ENCODE measurements at regions not wholly inside any gene's neighbourhood (a gene's known extent, or its start where the extent isn't known, plus 50 kb on each side); places are given as distances from the start of the nearest gene placed in this dataset.

DNA sequence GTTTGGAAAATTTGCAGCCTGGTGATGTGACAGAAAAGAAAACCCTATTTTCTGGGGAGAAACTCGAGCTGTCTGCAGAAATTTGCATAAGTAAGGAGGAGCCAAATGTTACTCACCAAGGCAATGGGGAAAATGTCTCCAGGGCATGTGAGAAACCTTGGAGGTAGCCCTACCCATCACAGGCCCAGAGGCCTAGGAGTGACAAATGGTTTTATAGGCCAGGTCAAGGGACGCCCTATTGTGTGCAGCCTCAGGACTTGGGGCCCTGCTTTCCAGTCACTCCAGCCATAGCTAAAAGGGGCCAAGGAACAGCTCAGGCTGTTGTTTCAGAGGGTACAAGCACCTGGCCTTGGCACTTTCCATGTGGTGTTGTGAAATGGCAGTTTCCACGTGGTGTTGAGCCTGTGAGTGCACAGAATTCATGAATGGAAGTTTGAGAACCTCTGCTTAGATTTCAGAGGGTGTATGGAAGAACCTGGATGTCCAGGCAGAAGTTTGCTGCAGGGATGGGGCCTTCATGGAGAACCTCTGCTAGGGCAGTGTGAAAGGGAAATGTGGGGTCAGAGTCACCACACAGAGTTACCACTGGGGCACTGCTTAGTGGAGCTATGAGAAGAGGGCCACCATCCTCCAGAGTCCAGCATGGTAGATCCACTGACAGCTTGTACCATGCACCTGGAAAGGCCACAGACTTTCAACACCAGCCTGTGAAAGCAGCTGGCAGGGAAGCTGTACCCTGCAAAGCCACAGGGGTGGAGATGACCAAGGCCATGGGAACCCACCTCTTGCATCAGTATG, 637.6 kb upstream of the EPHA5 start:
- no peak overlapping the region for H3K4me3 Mint-ChIP-seq (ENCODE audit: unreplicated experiment)
- Histone ChIP-seq H4K20me1 (ENCODE audit: insufficient read depth, low read length) (no peaks in the 10 kb centered on the region), H2AFZ (ENCODE audit: low read depth, low read length) (no peak overlapping the region), H3K4me3 (ENCODE audit: insufficient read depth, low read depth, low read length) (no peak overlapping the region), H3K27ac (ENCODE audit: low read depth, low read length) (no peak overlapping the region), H3K4me1 (ENCODE audit: insufficient read depth, low read length) (no peaks in the 10 kb centered on the region), H3K9ac (ENCODE audit: low read length) (no peak overlapping the region), H3K79me2 (ENCODE audit: insufficient read depth, low read length) (no peaks in the 10 kb centered on the region), H3K27me3 (ENCODE audit: insufficient read depth, low read length) (no peaks in the 10 kb centered on the region), H3K36me3 (ENCODE audit: insufficient read depth, low read length) (no peaks in the 10 kb centered on the region), H3K4me2 (ENCODE audit: low read length) (no peak overlapping the region), H3K9me3 (ENCODE audit: insufficient read depth, low read depth, low read length) (peaks cover 5% of the 10 kb centered on the region)
- DNase-seq (ENCODE audit: low read depth) (no peak), FAIRE-seq (no peak)
- no peak overlapping the region for H3K27ac Mint-ChIP-seq (ENCODE audit: unreplicated experiment)
- H3K27me3 Mint-ChIP-seq (ENCODE audit: low read depth, unreplicated experiment): no peaks in the 10 kb centered on the region
- H3K4me1 Mint-ChIP-seq (ENCODE audit: low read depth, unreplicated experiment): no peaks in the 10 kb centered on the region
- H3K9me3 Mint-ChIP-seq (ENCODE audit: unreplicated experiment): peaks cover 6% of the 10 kb centered on the region
- TF ChIP-seq, protein P1, sequence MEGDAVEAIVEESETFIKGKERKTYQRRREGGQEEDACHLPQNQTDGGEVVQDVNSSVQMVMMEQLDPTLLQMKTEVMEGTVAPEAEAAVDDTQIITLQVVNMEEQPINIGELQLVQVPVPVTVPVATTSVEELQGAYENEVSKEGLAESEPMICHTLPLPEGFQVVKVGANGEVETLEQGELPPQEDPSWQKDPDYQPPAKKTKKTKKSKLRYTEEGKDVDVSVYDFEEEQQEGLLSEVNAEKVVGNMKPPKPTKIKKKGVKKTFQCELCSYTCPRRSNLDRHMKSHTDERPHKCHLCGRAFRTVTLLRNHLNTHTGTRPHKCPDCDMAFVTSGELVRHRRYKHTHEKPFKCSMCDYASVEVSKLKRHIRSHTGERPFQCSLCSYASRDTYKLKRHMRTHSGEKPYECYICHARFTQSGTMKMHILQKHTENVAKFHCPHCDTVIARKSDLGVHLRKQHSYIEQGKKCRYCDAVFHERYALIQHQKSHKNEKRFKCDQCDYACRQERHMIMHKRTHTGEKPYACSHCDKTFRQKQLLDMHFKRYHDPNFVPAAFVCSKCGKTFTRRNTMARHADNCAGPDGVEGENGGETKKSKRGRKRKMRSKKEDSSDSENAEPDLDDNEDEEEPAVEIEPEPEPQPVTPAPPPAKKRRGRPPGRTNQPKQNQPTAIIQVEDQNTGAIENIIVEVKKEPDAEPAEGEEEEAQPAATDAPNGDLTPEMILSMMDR (IDR thresholded peaks at IDR 0.05; ENCODE audit: insufficient read depth, low read depth, low read length): no peak
- TF ChIP-seq EZH2 (IDR thresholded peaks at IDR 0.05; ENCODE audit: insufficient read depth, low read length): no peak
- no peaks in the 10 kb centered on the region for H3K36me3 Mint-ChIP-seq (ENCODE audit: low read depth, unreplicated experiment)

DNA sequence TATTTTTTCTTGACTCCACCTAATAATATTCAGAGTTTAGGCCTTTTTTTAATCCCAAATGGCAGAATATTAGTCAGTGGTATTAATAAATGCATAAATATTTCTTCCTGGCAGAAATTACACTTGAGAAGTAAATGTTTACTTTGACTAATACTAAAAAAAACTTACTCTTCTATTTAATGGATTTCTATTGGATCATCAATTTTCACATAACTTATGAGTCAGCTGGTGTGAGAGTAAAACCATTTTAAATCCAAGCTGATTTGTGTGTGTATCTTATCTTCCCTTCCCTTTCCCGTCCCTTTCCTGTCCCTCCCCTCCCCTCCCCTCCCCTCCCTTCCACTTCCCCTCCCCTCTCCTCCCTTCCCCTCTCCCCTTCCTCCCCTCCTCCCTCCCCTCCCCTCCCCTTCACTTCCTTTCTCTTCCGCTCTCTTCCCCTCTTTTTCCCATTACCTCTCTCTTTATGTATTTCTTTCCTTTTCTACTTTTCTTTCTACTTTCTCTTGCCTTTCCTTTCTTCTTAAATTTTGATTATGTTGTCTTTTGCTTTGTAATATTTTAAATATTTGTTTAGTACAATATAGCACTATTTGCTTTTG, 630.1 kb upstream of the EPHA5 start:
- no peaks in the 10 kb centered on the region for H3K36me3 Mint-ChIP-seq (ENCODE audit: low read depth, unreplicated experiment)
- no peak overlapping the region for H3K4me2 ChIP-seq (ENCODE audit: low read length)
- H3K4me1 ChIP-seq (ENCODE audit: insufficient read depth, low read length): no peaks in the 10 kb centered on the region
- H3K4me3 ChIP-seq (ENCODE audit: insufficient read depth, low read depth, low read length): no peak overlapping the region
- DNase-seq (ENCODE audit: low read depth): no peak
- H4K20me1 ChIP-seq (ENCODE audit: insufficient read depth, low read length): no peaks in the 10 kb centered on the region
- no peak for FAIRE-seq
- no peak overlapping the region for H3K27ac Mint-ChIP-seq (ENCODE audit: unreplicated experiment)
- no peaks in the 10 kb centered on the region for H3K4me1 Mint-ChIP-seq (ENCODE audit: low read depth, unreplicated experiment)
- no peaks in the 10 kb centered on the region for H3K27me3 ChIP-seq (ENCODE audit: insufficient read depth, low read length)
- H3K27ac ChIP-seq (ENCODE audit: low read depth, low read length): no peak overlapping the region
- TF ChIP-seq, protein P1 (IDR thresholded peaks at IDR 0.05; ENCODE audit: insufficient read depth, low read depth, low read length): no peak
- TF ChIP-seq EZH2 (IDR thresholded peaks at IDR 0.05; ENCODE audit: insufficient read depth, low read length): no peak
- no peaks in the 10 kb centered on the region for H3K36me3 ChIP-seq (ENCODE audit: insufficient read depth, low read length)
- H3K9me3 Mint-ChIP-seq (ENCODE audit: unreplicated experiment): no peaks in the 10 kb centered on the region
- H3K9ac ChIP-seq (ENCODE audit: low read length): no peak overlapping the region
- H3K27me3 Mint-ChIP-seq (ENCODE audit: low read depth, unreplicated experiment): no peaks in the 10 kb centered on the region
- no peaks in the 10 kb centered on the region for H3K79me2 ChIP-seq (ENCODE audit: insufficient read depth, low read length)
- no peaks in the 10 kb centered on the region for H3K9me3 ChIP-seq (ENCODE audit: insufficient read depth, low read depth, low read length)
- H2AFZ ChIP-seq (ENCODE audit: low read depth, low read length): no peak overlapping the region
- no peak overlapping the region for H3K4me3 Mint-ChIP-seq (ENCODE audit: unreplicated experiment)

DNA sequence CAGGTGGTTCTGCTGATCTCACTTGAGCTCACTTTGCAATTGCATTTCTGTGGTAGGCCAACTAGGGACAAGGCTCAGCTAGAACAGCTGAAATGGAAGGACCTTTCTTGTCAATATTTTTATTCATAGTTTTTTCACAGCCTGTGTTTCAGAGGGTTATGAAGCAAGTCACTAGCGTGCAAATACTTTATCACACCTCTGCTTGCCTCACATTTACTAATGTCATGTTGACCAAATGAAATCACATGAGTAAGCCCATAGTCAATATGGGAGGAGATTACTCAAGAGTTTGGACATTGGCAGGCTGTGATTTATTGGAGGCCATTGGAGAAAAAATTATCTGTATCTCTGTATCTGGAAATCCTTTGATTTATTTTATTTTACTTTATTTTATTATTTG, 628.3 kb upstream of the EPHA5 start:
- Histone ChIP-seq H3K4me2 (ENCODE audit: low read length) (no peak overlapping the region), H3K9me3 (ENCODE audit: insufficient read depth, low read depth, low read length) (no peaks in the 10 kb centered on the region), H3K27ac (ENCODE audit: low read depth, low read length) (no peak overlapping the region), H3K36me3 (ENCODE audit: insufficient read depth, low read length) (no peaks in the 10 kb centered on the region), H3K27me3 (ENCODE audit: insufficient read depth, low read length) (no peaks in the 10 kb centered on the region), H3K9ac (ENCODE audit: low read length) (no peak overlapping the region), H3K4me1 (ENCODE audit: insufficient read depth, low read length) (no peaks in the 10 kb centered on the region), H2AFZ (ENCODE audit: low read depth, low read length) (no peak overlapping the region), H3K79me2 (ENCODE audit: insufficient read depth, low read length) (no peaks in the 10 kb centered on the region), H4K20me1 (ENCODE audit: insufficient read depth, low read length) (no peaks in the 10 kb centered on the region), H3K4me3 (ENCODE audit: insufficient read depth, low read depth, low read length) (no peak overlapping the region)
- no peak for FAIRE-seq
- H3K9me3 Mint-ChIP-seq (ENCODE audit: unreplicated experiment): no peaks in the 10 kb centered on the region
- DNase-seq (ENCODE audit: low read depth): no peak
- peaks cover 2% of the 10 kb centered on the region for H3K4me1 Mint-ChIP-seq (ENCODE audit: low read depth, unreplicated experiment)
- no peaks in the 10 kb centered on the region for H3K27me3 Mint-ChIP-seq (ENCODE audit: low read depth, unreplicated experiment)
- H3K27ac Mint-ChIP-seq (ENCODE audit: unreplicated experiment): no peak overlapping the region
- TF ChIP-seq EZH2 (IDR thresholded peaks at IDR 0.05; ENCODE audit: insufficient read depth, low read length): no peak
- TF ChIP-seq, protein P1 (IDR thresholded peaks at IDR 0.05; ENCODE audit: insufficient read depth, low read depth, low read length): no peak
- no peak overlapping the region for H3K4me3 Mint-ChIP-seq (ENCODE audit: unreplicated experiment)
- H3K36me3 Mint-ChIP-seq (ENCODE audit: low read depth, unreplicated experiment): no peaks in the 10 kb centered on the region

Data from astrocyte (in vitro differentiated cells and primary cell).